GM19023 (cell line): ENCODE measurements at regions not wholly inside any gene's neighbourhood (a gene's known extent, or its start where the extent isn't known, plus 50 kb on each side); places are given as distances from the start of the nearest gene placed in this dataset.

Experiments used
- ATAC-seq: cut with Tn5 transposase; IDR thresholded peaks from one replicate; pipeline ENCODE4 v1.9.1; 2021; ENCODE audit warnings: mild to moderate bottlenecking, moderate library complexity; ENCODE audit not compliant: unreplicated experiment

DNA sequence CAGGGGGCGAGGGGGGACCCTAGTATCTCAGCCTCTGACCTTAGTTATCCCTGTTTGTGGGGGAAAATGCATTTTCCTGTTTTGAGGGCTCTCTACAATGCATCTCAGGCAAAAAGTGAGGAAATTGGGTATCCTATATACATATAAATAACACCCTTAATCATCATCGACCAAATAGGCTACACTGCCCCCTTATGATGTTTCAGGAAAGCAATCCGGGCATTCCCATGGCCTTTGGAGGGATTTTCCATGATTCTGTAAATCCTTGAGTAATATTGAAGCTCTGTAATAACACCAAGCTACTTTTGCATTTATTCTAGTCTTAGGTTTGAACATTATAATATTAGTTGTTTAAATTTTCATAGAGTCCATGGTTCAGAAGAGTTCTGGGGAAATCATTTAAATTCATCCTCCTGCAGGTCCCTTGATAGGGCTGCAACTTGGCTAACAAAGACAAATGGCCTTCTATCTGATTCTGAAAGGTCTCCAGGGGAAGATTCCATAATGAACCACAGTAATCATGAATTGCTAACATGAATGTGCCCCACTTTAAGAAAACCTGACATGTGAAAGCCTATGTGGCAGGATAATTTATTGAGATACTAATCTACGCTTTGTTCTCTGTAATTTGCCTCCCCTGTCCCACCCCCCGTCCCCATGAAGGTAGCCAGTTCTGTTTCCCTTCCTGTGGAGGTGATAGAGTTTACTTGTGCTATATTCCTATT is 91.5 kb upstream of the SCOC start:
- ATAC-seq: no peak

DNA sequence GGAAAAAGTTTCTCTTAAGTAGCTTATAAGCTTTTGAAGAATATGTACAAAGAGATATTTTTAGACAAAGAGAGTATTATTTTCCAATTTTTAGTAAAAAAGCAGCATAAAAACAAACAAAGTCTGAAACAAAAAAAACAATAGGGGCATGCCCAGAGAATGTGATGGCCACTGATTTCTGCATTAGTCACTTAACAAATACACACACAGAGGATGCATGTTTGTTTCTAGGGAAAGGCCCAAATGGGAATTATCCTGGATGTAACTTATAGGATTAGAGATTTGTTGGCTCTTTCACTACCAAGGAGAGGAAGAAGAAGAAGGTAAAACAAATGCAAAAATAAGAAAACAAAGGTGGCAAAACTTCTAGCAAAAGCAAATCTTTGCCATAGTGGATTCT is 95.9 kb upstream of the SCOC start:
- ATAC-seq: no peak

DNA sequence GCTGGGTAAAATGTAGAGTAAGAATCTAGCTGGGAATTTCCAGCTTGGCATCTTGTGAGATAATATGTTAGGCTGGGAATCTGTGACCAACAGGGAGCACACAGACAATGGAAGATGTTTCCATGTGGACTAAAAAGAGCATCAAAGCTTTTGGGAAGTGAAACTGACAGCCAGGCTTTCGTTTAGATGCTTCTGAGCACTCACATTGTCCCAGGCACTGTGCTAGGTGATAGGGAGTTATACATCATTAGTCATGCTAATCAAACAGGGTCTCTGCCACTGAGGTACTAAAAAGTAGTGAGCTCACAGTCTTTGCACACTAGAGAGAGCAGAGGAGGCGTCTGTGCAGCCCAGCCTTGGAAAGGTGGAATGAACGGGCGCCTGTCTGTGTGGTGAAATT is 101.9 kb upstream of the SCOC start:
- no peak for ATAC-seq

DNA sequence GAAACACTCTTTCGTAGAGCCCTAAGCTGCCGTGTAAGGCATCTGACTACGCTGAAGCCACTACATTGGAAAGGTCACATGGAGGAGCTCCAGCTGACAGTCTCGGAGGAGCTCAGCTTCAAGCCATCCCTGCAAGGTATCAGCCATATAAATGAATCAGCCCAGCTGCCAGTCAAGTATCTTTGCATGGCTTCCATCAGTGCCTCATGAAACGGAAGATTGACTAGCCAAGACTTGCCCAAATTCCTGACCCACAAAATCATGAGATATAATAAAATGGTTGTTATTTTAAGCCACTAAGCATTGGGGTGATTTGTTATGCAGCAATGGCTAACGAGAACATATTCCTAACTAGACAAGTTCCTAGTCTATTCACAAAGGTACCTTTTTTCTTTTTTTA is 104.1 kb upstream of the SCOC start:
- ATAC-seq: no peak

DNA sequence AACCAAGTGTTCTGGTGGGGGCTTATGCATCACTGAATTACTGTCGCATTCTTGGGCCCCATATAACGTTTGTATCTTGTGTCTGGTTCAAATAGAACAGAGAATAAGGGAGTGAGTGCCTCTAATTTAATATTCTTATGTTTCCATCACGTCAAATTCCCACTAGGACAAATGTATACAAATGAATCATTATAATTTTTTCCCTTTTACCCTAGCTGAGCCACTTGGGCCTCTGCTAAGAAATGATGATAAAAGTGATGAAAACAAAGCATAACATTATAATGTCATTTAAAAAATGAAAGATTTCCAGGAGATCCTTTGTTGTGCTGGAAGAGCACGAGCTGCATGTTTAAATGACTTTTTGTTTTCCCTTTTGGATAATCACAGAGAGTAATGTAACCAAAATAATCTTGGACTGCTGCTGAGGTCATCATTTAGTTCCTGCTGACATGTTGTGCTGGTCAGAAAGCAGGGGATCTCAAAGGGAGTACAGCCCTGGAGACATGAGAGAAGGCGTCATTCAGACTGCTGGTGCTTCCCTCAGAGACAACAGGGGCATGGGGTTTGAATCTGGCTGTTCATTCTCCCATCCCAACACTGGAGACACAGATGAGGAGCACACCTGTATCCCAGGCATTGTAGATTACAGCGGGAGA is 105.1 kb upstream of the SCOC start:
- no peak for ATAC-seq

DNA sequence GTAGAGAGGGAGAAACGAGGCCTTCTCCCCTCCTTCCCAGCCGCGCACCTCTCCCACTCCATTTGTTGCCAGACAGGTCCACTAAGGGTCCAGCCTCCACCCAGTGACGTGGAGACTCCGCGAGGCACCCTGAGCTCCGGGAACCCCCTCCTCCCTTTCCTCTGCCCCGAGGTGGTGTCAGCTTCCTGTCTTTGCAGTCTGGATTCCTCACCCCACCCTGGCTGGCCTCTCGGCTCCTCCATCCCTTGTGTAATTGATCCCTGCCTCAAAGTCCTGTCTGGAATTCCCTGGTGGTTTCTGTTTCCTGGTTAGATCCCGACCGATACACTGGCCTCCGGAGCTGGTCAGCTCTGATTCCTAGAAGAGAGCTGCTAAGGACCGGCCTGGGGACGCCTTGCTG is 105.9 kb upstream of the SCOC start:
- ATAC-seq: no peak

DNA sequence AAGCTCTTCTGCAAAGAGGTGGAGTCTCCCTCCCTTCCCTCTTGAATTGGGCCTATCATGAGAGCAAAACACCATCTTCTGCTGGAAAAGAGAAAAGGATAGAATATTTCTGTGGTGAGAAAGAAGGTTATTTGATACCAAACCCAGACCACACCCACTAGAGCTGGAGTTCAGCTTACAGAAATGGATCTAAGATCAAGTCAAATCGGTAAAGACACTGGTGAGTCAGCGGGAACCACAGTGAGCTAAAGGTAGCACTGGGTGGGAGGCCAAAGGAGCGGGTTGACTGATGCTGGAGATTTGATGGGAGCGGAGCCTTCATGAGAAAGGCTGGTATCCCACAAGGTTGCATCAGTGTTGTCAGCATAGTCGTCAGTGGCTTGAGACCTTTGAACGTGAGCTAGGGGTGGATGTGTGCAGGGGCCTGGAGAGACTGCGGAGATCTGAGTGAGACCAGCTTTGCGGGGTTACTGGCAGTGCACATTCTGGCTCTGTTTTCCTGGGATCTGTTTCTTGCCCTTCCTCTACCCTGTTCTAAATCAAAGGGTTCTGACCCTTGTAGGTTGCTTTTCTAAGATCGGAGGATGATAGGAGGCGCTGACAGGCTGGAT is 106.4 kb upstream of the SCOC start:
- ATAC-seq: no peak

DNA sequence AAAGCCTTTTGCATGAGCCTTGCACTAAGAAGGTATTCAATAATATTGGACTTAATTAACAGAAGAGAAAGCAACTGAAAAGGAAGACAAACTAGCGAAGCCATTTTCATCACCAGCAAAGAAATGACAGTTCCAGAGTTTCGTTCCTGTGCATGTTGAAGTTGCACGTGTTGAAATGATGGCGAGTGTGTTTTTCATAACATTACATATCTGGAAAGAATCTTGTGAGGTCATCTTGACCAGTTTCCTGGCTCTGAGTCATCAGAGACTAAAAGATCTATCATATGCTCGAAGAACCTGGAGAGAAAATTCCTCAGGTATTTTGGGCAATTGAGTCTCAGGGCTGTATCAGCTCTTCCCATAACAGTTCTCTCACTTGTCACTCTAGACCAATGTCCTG is 106.2 kb upstream of the MAML3 start:
- no peak for ATAC-seq

DNA sequence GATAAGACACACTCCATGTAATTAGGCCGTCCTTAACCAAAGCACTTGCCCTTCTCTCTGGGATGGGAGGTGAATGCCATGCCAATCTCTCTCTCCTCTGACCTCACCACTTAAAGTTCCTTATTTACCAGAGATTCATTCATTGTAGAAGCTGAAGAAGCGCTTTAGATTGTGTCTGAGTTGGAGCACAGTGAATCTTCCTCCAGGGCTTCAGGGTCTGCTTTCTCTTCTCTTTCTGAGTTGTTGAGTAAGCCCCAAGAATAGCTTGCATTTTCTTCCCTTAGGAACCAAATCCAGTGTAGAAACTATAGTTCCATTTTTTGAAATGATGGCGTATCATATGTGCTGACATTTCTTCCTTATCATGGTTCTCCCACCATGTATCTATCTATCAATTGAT is 104.5 kb upstream of the MAML3 start:
- ATAC-seq: no peak

DNA sequence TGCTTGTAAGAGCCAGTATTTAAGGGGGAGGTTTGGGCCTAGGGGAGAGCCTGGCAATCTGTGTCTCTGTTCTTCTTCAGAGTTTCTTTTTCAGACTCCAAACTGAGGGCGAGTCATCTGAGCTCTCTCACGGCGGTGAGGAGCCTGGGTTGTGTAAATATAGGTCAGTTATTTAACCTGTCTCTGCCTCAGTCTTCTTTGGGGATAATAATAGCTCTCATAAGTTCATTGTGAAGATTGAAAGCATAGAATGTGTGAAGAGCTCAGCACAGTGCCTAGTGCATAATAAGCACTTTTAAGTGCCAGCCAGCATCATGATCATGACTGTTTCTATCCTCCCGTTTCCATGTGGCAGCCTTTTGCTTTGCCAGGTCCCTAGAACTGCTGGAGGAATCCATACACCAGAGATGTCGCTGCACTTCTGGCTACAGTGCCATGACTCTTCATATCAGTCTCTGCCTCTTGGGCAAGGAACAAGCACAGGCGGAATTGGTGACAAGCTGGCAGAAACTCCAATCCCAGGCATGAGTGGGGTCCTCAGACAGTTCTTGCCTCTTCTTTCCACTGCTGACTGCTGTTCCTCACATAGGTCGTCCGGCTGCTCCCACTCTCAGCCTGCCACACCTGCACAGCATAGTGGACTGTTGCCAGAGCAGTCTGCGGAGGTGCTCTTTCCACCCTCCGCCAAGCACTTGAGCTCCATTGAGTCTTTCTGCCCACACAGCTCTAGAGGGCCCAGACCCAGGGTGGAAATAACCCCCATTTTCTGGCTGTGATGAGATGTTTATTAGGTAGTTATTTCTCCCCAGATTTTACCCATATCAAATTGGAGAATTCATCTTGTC is 103.7 kb upstream of the MAML3 start:
- no peak for ATAC-seq

DNA sequence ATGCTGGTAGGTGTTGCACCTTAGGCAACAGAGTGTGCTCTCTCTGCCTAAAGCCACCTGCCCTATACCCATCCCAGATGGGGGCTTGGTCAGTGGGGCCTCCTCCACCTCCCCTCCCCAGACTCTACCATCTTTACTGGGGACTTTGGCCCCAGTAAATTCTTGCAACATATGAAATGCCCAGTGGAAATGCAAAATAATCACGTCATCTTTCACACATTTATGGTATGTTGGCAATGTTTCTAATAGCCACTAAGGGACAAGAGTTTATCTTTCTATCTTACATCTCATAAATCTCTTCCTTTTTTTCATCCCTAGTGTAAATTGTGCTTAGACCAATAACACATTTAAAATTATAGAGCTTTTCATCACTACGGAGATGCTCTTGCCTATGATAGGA is 103.0 kb upstream of the MAML3 start:
- ATAC-seq: no peak

DNA sequence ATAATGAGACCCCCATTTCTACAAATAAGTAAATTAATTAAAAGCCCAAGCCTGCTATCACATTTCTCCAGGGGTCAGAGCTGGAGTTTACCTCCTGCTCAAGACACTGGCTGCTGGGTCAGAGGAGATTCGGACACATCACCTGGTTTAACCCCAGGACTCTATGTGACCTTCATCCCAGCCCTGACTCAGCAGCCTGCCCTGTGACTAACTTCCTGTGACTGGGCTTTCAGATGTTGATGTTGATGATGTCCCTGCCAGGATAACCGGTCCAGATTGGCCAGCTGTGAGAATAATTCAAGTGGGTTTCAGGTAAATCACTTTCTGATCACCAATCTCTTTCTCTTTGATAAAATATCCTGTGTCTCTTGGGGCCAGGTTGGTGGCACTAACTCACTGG is 102.4 kb upstream of the MAML3 start:
- no peak for ATAC-seq

DNA sequence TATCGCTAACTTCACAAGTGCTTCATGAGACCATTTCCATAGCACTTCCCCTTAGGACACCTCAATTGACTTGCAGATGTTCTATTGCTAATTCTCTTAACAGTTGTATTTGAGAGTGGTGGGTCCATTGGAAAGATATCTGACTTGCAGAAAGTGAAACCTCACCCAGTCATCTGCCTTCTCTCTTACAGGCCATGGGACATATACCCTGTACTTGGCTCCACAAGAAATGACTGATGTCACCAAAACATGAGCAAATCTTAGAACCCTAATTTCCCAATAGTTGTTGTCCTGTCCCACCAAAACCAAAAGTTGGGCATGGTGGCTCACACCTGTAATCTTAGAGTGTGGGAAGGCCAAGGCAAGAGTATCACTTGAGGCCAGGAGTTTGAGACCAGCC is 101.9 kb upstream of the MAML3 start:
- ATAC-seq: no peak

DNA sequence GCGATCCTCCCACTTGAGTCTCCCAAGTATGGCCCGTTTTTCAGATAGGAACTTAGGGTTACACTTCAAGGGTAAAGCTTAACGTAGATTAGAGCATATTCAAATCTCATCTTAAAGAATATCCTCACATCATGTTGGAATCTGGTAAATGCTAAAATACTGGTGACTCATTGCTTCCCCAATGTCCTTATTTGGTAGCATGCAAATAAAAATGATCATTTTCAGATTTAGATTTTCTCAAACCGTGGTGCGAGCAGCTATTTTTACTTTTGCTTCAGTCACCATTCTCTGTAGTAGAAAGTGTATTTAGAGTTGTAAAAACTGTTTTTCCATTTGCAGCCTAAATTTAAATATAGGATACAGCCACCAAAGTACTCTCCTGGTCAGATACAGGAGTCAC is 101.5 kb upstream of the MAML3 start:
- ATAC-seq: no peak

DNA sequence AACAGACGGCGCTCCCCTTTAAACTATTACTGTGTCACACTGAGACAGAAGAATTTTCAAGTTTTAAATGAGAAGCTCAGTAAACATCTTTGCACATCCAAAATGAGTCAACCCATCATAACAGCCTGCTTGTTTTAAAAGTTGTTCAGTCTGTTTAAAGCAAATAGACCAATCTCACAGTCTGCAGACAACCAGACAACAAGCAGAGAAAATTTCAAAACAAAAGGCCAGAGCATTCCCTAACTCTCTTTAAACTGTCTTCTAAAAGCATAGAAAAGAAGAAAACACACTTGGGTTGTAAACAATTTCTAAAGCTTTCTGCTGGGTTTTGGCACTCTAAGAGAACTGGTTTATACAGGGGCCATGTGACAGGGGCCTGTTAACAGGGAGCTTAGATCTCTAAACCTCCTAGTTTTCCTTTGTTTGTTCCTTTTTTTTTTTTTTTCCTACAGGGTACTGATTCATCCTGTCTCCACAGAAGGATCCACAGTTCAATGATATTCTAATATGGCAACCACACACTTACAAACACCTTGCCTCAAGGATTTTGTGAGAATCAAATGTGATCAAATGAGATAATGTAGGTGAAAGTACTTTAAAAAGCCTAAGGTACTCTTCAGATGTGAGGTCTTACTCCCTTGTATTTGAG is 100.8 kb upstream of the MAML3 start:
- no peak for ATAC-seq

DNA sequence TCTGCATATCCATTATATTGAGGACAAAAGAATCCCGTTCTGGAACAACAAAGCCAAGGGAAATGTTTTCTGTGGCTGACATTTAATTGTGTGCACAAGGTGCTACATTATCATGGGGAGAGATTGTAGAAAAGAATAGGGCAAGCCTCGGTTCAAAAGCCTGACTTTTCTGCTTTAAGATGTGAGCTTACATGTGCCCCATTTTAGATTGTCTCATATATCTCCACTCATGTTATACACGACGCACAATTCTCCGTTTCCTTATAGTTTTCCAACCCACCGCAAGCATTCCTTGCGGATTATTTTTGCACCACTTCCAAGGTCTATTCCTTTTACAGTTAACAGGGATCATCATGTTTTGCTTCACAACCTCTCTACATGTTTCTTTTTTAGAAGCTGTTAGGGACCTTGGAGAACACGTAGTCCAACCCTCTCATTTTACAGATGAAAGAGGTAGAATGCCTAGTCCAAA is 99.6 kb upstream of the MAML3 start:
- no peak for ATAC-seq

DNA sequence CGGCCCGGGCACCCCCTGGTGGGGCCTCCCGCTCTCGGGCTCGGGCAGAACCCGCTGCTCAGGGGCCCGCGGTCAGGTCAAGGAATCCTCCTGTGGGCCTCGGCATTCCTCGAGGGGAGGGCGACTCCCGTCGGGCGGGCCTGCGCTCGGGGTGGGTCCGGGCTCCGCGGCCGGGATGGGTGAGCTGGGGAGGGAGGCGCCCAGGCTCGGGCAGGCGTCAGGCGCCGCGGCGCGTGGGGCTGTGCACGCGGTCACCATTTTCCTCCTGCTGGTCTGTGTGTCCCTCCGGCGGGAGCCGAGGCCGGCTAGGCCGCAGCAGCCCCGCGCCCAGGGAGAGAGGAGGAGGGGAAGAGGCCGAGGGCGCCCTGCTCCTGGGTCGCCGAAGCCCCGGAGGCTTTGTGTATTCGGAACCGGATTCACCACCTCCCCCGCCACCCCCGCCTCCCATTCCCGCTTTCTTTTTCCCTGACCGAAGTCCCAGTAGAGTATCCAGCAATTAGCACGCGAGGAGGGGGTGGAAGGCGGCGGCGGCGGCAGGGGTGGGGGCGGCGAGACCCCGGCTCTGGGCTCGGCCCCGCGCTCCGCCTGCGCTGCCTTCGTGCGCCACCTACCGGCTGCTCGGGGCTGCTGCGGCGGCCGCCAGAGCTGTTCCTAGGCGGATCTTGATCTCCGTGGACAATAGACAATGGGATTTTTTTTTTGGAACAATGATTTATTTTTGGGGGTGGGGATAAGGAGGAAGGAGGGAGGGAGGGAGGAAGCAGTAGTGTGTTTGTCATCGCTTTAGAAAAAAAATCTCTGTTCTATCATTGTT is 99.0 kb upstream of the MAML3 start:
- peak; percentile 65 for ATAC-seq

DNA sequence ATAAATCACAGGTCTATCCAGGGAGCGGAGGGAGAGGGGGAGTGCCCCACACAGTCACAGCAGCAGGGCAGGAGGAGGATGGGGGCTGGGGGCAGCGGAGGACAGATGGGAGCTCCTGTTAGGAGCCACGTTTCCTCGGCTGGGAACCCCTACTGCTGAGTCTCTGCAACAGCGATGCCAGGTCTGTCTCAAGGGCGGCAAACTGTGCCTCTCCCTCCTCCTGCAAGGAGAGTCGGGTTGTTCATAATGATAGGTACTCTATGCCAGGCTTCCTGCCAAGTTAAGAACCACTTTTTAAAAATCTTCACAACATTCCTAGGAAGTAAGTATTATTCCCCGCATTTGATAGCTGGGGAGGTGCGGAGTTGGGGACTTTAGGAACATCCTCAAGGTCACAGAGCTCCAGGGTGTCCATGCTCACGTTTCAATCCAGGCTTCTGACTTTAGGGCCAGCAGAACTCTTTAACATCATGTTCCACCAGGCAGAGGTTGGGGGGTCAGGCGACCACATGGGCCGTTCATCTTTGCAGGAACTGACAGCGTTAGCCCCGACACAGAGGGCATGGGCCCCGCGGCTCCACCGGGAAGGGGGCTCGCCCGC is 98.3 kb upstream of the MAML3 start:
- no peak for ATAC-seq

DNA sequence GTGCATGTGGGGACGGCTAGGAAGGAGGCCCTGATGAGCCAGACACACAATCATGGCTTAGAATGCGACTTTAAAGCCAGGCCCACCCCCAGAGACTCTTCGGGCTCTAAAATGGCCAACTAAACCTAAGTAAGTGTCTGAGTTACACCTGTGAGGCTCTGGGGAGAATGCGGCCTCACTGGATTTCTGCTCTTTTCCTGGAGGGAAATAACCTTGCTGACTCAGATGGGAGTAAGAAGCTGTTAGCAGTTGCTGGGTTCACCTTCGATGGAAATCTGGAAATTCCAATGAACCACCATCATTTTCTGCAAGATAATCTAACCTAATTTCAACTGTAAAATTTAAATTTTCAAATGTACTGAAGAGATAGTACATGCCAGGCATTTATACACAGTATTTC is 97.6 kb upstream of the MAML3 start:
- no peak for ATAC-seq
